ENCODE measurements at regions not wholly inside any gene's neighbourhood (a gene's known extent, or its start where the extent isn't known, plus 50 kb on each side); places are given as distances from the start of the nearest gene placed in this dataset.
A peak's percentile ranks its signal among the peaks of the same experiment; 100 is the strongest.

DNA sequence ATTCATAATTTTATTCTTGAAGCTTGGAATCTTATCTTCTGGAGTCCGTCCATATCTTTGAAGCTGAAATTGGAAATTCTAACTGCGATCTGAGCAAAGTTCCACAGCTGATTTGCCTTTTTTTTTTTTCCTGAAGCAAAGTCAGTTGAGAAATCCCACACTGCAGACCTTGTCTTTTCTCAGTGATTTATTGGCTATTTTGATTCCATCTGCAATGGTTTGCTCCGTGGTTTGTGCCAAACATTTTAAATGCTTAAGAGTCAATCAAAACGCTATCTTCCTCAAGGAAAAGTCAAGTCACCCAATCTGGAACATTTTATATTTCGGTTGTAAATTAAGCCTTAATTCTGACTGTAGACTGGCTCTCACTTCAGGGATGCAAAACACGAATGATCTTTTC, 88.2 kb upstream of the GRIK1 start:
- Histone ChIP-seq H3K27me3 (ENCODE audit: insufficient read depth) (no peaks in the 10 kb centered on the region), H3K27ac (ENCODE audit: low read depth) (no peak overlapping the region), H3K9me2 (ENCODE audit: insufficient read depth) (peaks cover 2% of the 10 kb centered on the region; the same call in 1 of the 2 replicates), H2AFZ (peak overlapping the region; percentile 53), H4K20me1 (replicated peaks; ENCODE audit: insufficient read depth) (no peaks in the 10 kb centered on the region), H3K79me2 (replicated peaks; ENCODE audit: insufficient read depth) (no peaks in the 10 kb centered on the region), H3K4me2 (peak overlapping the region; percentile 50), H3F3A (replicated peaks; ENCODE audit: low read depth) (no peaks in the 10 kb centered on the region), H3K36me3 (ENCODE audit: insufficient read depth) (no peaks in the 10 kb centered on the region), H3K4me3 (no peak overlapping the region), H3K4me1 (ENCODE audit: insufficient read depth) (peaks cover 20% of the 10 kb centered on the region)
- DNase-seq (ENCODE audit: low spot score) (no peak), ATAC-seq (no peak)
- H3K4me3 Mint-ChIP-seq, result no peak overlapping the region
- H3K4me1 Mint-ChIP-seq, result peaks cover 13% of the 10 kb centered on the region; the same call in 2 of the 3 replicates
- TF ChIP-seq STAT1 (IDR thresholded peaks at IDR 0.05; ENCODE audit: unreplicated experiment) (no peak), CREB1 (CRISPR knock-in tag; IDR thresholded peaks at IDR 0.05; ENCODE audit: low read depth) (no peak), NANOG (IDR thresholded peaks at IDR 0.05; ENCODE audit: borderline replicate concordance) (no peak), ZNF331 (CRISPR knock-in tag; IDR thresholded peaks at IDR 0.05; ENCODE audit: low read depth) (no peak), EZH2 (IDR thresholded peaks at IDR 0.05; ENCODE audit: low read depth, unreplicated experiment) (no peak), ZNF114 (CRISPR knock-in tag; IDR thresholded peaks at IDR 0.05) (no peak), POLR2AphosphoS5 (IDR thresholded peaks at IDR 0.05; ENCODE audit: low read depth) (no peak), EZH2phosphoT487 (IDR thresholded peaks at IDR 0.05; ENCODE audit: unreplicated experiment) (no peak), JUNB (IDR thresholded peaks at IDR 0.05; ENCODE audit: unreplicated experiment) (no peak)
- TF ChIP-seq, protein P1, sequence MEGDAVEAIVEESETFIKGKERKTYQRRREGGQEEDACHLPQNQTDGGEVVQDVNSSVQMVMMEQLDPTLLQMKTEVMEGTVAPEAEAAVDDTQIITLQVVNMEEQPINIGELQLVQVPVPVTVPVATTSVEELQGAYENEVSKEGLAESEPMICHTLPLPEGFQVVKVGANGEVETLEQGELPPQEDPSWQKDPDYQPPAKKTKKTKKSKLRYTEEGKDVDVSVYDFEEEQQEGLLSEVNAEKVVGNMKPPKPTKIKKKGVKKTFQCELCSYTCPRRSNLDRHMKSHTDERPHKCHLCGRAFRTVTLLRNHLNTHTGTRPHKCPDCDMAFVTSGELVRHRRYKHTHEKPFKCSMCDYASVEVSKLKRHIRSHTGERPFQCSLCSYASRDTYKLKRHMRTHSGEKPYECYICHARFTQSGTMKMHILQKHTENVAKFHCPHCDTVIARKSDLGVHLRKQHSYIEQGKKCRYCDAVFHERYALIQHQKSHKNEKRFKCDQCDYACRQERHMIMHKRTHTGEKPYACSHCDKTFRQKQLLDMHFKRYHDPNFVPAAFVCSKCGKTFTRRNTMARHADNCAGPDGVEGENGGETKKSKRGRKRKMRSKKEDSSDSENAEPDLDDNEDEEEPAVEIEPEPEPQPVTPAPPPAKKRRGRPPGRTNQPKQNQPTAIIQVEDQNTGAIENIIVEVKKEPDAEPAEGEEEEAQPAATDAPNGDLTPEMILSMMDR (conservative IDR thresholded peaks at IDR 0.05; ENCODE audit: low read depth in 2 of 2), result no peak
- TF ChIP-seq, protein P2, sequence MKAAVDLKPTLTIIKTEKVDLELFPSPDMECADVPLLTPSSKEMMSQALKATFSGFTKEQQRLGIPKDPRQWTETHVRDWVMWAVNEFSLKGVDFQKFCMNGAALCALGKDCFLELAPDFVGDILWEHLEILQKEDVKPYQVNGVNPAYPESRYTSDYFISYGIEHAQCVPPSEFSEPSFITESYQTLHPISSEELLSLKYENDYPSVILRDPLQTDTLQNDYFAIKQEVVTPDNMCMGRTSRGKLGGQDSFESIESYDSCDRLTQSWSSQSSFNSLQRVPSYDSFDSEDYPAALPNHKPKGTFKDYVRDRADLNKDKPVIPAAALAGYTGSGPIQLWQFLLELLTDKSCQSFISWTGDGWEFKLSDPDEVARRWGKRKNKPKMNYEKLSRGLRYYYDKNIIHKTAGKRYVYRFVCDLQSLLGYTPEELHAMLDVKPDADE (IDR thresholded peaks at IDR 0.05), result no peak
- TF ChIP-seq, protein P3, sequence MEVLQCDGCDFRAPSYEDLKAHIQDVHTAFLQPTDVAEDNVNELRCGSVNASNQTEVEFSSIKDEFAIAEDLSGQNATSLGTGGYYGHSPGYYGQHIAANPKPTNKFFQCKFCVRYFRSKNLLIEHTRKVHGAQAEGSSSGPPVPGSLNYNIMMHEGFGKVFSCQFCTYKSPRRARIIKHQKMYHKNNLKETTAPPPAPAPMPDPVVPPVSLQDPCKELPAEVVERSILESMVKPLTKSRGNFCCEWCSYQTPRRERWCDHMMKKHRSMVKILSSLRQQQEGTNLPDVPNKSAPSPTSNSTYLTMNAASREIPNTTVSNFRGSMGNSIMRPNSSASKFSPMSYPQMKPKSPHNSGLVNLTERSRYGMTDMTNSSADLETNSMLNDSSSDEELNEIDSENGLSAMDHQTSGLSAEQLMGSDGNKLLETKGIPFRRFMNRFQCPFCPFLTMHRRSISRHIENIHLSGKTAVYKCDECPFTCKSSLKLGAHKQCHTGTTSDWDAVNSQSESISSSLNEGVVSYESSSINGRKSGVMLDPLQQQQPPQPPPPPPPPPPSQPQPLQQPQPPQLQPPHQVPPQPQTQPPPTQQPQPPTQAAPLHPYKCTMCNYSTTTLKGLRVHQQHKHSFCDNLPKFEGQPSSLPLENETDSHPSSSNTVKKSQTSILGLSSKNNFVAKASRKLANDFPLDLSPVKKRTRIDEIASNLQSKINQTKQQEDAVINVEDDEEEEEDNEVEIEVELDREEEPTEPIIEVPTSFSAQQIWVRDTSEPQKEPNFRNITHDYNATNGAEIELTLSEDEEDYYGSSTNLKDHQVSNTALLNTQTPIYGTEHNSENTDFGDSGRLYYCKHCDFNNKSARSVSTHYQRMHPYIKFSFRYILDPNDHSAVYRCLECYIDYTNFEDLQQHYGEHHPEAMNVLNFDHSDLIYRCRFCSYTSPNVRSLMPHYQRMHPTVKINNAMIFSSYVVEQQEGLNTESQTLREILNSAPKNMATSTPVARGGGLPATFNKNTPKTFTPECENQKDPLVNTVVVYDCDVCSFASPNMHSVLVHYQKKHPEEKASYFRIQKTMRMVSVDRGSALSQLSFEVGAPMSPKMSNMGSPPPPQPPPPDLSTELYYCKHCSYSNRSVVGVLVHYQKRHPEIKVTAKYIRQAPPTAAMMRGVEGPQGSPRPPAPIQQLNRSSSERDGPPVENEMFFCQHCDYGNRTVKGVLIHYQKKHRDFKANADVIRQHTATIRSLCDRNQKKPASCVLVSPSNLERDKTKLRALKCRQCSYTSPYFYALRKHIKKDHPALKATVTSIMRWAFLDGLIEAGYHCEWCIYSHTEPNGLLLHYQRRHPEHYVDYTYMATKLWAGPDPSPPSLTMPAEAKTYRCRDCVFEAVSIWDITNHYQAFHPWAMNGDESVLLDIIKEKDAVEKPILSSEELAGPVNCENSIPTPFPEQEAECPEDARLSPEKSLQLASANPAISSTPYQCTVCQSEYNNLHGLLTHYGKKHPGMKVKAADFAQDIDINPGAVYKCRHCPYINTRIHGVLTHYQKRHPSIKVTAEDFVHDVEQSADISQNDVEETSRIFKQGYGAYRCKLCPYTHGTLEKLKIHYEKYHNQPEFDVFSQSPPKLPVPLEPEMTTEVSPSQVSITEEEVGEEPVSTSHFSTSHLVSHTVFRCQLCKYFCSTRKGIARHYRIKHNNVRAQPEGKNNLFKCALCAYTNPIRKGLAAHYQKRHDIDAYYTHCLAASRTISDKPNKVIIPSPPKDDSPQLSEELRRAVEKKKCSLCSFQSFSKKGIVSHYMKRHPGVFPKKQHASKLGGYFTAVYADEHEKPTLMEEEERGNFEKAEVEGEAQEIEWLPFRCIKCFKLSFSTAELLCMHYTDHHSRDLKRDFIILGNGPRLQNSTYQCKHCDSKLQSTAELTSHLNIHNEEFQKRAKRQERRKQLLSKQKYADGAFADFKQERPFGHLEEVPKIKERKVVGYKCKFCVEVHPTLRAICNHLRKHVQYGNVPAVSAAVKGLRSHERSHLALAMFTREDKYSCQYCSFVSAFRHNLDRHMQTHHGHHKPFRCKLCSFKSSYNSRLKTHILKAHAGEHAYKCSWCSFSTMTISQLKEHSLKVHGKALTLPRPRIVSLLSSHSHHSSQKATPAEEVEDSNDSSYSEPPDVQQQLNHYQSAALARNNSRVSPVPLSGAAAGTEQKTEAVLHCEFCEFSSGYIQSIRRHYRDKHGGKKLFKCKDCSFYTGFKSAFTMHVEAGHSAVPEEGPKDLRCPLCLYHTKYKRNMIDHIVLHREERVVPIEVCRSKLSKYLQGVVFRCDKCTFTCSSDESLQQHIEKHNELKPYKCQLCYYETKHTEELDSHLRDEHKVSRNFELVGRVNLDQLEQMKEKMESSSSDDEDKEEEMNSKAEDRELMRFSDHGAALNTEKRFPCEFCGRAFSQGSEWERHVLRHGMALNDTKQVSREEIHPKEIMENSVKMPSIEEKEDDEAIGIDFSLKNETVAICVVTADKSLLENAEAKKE (CRISPR knock-in tag; IDR thresholded peaks at IDR 0.05), result no peak
- TF ChIP-seq, protein P4, sequence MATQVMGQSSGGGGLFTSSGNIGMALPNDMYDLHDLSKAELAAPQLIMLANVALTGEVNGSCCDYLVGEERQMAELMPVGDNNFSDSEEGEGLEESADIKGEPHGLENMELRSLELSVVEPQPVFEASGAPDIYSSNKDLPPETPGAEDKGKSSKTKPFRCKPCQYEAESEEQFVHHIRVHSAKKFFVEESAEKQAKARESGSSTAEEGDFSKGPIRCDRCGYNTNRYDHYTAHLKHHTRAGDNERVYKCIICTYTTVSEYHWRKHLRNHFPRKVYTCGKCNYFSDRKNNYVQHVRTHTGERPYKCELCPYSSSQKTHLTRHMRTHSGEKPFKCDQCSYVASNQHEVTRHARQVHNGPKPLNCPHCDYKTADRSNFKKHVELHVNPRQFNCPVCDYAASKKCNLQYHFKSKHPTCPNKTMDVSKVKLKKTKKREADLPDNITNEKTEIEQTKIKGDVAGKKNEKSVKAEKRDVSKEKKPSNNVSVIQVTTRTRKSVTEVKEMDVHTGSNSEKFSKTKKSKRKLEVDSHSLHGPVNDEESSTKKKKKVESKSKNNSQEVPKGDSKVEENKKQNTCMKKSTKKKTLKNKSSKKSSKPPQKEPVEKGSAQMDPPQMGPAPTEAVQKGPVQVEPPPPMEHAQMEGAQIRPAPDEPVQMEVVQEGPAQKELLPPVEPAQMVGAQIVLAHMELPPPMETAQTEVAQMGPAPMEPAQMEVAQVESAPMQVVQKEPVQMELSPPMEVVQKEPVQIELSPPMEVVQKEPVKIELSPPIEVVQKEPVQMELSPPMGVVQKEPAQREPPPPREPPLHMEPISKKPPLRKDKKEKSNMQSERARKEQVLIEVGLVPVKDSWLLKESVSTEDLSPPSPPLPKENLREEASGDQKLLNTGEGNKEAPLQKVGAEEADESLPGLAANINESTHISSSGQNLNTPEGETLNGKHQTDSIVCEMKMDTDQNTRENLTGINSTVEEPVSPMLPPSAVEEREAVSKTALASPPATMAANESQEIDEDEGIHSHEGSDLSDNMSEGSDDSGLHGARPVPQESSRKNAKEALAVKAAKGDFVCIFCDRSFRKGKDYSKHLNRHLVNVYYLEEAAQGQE (IDR thresholded peaks at IDR 0.05; ENCODE audit: unreplicated experiment), result no peak
- H3K27ac Mint-ChIP-seq, result no peak overlapping the region
- no peaks in the 10 kb centered on the region for H3K36me3 Mint-ChIP-seq (ENCODE audit: low read depth)
- H3K9me3 Mint-ChIP-seq, result no peaks in the 10 kb centered on the region; the same call in 2 of the 3 replicates
- no peaks in the 10 kb centered on the region for H3K27me3 Mint-ChIP-seq (ENCODE audit: insufficient read depth, low read depth, poor library complexity)

Measured in GM23338 (cell line).